Prostate gland (tissue), 2 donors: ENCODE measurements at regions not wholly inside any gene's neighbourhood (a gene's known extent, or its start where the extent isn't known, plus 50 kb on each side); places are given as distances from the start of the nearest gene placed in this dataset.

Experiments used
- CTCF ChIP-seq, 4 experiments: fragments of 200-600 bp in 2 of 4; fragments of 450-650 bp in 2 of 4; sonication (generic) in 2 of 4; IDR thresholded peaks; 1 replicate in 3 of 4; 2 replicates in 1 of 4; pipeline ENCODE4 v1.5.1; 2016 to 2019; ENCODE audit warnings: antibody characterized with exemption in 4 of 4, mild to moderate bottlenecking in 2 of 4, moderate library complexity in 2 of 4
- POLR2A ChIP-seq: fragments of 450-650 bp; IDR thresholded peaks from one replicate; pipeline ENCODE4 v1.6.1; 2016; ENCODE audit warnings: antibody characterized with exemption, mild to moderate bottlenecking

- TF ChIP-seq POLR2A (no peak), CTCF (IDR thresholded peaks at IDR 0.05) (no peak)
Measured at GRCh38 chr10:57694956-57695608, 572.6 kb downstream of the IPMK start.
